Stomach (tissue), 8 donors: ENCODE measurements at regions not wholly inside any gene's neighbourhood (a gene's known extent, or its start where the extent isn't known, plus 50 kb on each side); places are given as distances from the start of the nearest gene placed in this dataset.

Experiments used
- DNase-seq, 2 donors: peaks; one replicate each; pipeline versions ENCODE4 v3.0.0 to v3.0.0-alpha.2; 2013 to 2019
- H3K27ac ChIP-seq, 5 donors: fragments of 200-600 bp in 4 of 5; sonication (generic) in 4 of 5; one replicate each; pipeline ENCODE4 v1.5.1; 2013 to 2019; ENCODE audit warnings: mild to moderate bottlenecking in 1 of 5, moderate library complexity in 1 of 5
- H3K27me3 ChIP-seq, 3 donors: fragments of 200-600 bp; sonication (generic); one replicate each; pipeline ENCODE4 v1.5.1; 2017 to 2019; ENCODE audit warnings: mixed run types in 1 of 3
- H3K36me3 ChIP-seq, 4 donors: fragments of 200-600 bp; sonication (generic); 1 replicate in 3 of 4; 2 replicates in 1 of 4; pipeline ENCODE4 v1.5.1; 2016 to 2019
- H3K4me1 ChIP-seq, 4 donors: fragments of 200-600 bp; sonication (generic); one replicate each; pipeline ENCODE4 v1.5.1; 2016 to 2019
- H3K4me3 ChIP-seq, 4 donors: fragments of 200-600 bp; sonication (generic) in 3 of 4; one replicate each; pipeline ENCODE4 v1.5.1; 2016 to 2019; ENCODE audit warnings: mild to moderate bottlenecking in 1 of 4
- H3K9me3 ChIP-seq, 4 donors: fragments of 200-600 bp; sonication (generic); one replicate each; pipeline ENCODE4 v1.5.1; 2016 to 2019
- CTCF ChIP-seq, 7 experiments: fragments of 450-650 bp in 4 of 7; fragments of 200-600 bp in 3 of 7; sonication (generic) in 3 of 7; IDR thresholded peaks; one replicate each; pipeline ENCODE4 v1.5.1; 2016 to 2019; ENCODE audit warnings: antibody characterized with exemption in 7 of 7, control low read depth in 2 of 7, mild to moderate bottlenecking in 1 of 7
- EP300 ChIP-seq: sonication (generic); formaldehyde crosslinking; IDR thresholded peaks from one replicate; pipeline ENCODE4 v1.6.1; 2017; ENCODE audit warnings: antibody characterized with exemption
- POLR2A ChIP-seq, 4 donors: fragments of 450-650 bp; IDR thresholded peaks; one replicate each; pipeline ENCODE4 v1.6.1; 2016; ENCODE audit warnings: antibody characterized with exemption in 4 of 4, control low read depth in 2 of 4, mild to moderate bottlenecking in 1 of 4, moderate library complexity in 1 of 4
- POLR2AphosphoS5 ChIP-seq, 3 donors: sonication (generic); formaldehyde crosslinking; IDR thresholded peaks; one replicate each; pipeline ENCODE4 v1.6.1; 2016; ENCODE audit warnings: antibody characterized with exemption in 3 of 3
- whole genome bisulfite sequencing, 5 donors: extraction: QIAGEN DNeasy Blood & Tissue Kit in 3 of 5; methylation state at CpG; one replicate each; pipeline versions ENCODE4 v1.1.5 to v1.1.7; 2013 to 2018; 5-methylcytosine and 5-hydroxymethylcytosine counted together
- intact Hi-C: fragments of 100-400 bp; cut with DNase I; formaldehyde crosslinking; loops from one replicate; pipeline ENCODE4 v1.15.1; 2023; ENCODE audit warnings: low total_unique reads
- donor health status: healthy with polysubstance abuse.
- donor health status: Bipolar disorder and iron deficiency.
- donor health status: healthy.

- no peaks in the 10 kb centered on the region for H3K36me3 ChIP-seq
- no peak overlapping the region for H3K27ac ChIP-seq
- 60 to 78% (median 68%) methylated on average over 3 of the region's 3 CpGs for WGBS, 5 donors
- TF ChIP-seq POLR2AphosphoS5 (IDR thresholded peaks at IDR 0.05) (no peak), CTCF (IDR thresholded peaks at IDR 0.05) (no peak), EP300 (no peak), POLR2A (IDR thresholded peaks at IDR 0.05) (no peak)
- H3K27me3 ChIP-seq = peaks cover 0 to 31% (median 0%) of the 10 kb centered on the region in 3 donors
- no peaks in the 10 kb centered on the region for H3K4me1 ChIP-seq
- no peak for DNase-seq
- no peak overlapping the region for H3K4me3 ChIP-seq
- H3K9me3 ChIP-seq = peaks cover 0 to 16% (median 14%) of the 10 kb centered on the region in 4 donors
- intact Hi-C loops = no loop called here
Measured at GRCh38 chr19:30276883-30277280, 95.3 kb upstream of the ZNF536 start.

GRCh38 chr19:30277941-30278881 is 94.0 kb upstream of the ZNF536 start:
- no peak for DNase-seq
- 77 to 86% (median 81%) methylated on average over 15 to 16 of the region's 16 CpGs for WGBS, 5 donors
- Histone ChIP-seq H3K4me3 (no peak overlapping the region), H3K27me3 (peaks cover 0 to 31% (median 0%) of the 10 kb centered on the region in 3 donors), H3K9me3 (peaks cover 0 to 5% (median 5%) of the 10 kb centered on the region in 4 donors), H3K36me3 (no peaks in the 10 kb centered on the region), H3K4me1 (no peaks in the 10 kb centered on the region), H3K27ac (no peak overlapping the region)
- TF ChIP-seq EP300 = no peak
- no peak for TF ChIP-seq CTCF (IDR thresholded peaks at IDR 0.05)
- no peak for TF ChIP-seq POLR2AphosphoS5 (IDR thresholded peaks at IDR 0.05)
- no peak for TF ChIP-seq POLR2A (IDR thresholded peaks at IDR 0.05)
- intact Hi-C loops = no loop called here

- Histone ChIP-seq H3K36me3 (no peaks in the 10 kb centered on the region), H3K4me1 (no peaks in the 10 kb centered on the region), H3K9me3 (no peaks in the 10 kb centered on the region), H3K4me3 (no peak overlapping the region), H3K27ac (no peak overlapping the region), H3K27me3 (peaks cover 0 to 31% (median 0%) of the 10 kb centered on the region in 3 donors)
- no peak for TF ChIP-seq POLR2A (IDR thresholded peaks at IDR 0.05)
- TF ChIP-seq POLR2AphosphoS5 (IDR thresholded peaks at IDR 0.05) = no peak
- no peak for TF ChIP-seq CTCF (IDR thresholded peaks at IDR 0.05)
- TF ChIP-seq EP300 = no peak
- 94 to 97% (median 95%) methylated on average over 9 of the region's 9 CpGs for WGBS, 5 donors
- intact Hi-C loops = no loop called here
- DNase-seq = no peak
Measured at GRCh38 chr19:30278882-30279254, 93.3 kb upstream of the ZNF536 start.

GRCh38 chr19:30280018-30280417 is 92.2 kb upstream of the ZNF536 start:
- H3K4me3 ChIP-seq = no peak overlapping the region
- TF ChIP-seq POLR2AphosphoS5 (IDR thresholded peaks at IDR 0.05) (no peak), POLR2A (IDR thresholded peaks at IDR 0.05) (no peak), CTCF (IDR thresholded peaks at IDR 0.05) (no peak), EP300 (no peak)
- H3K9me3 ChIP-seq = no peaks in the 10 kb centered on the region
- no peak for DNase-seq
- H3K27me3 ChIP-seq = peaks cover 0 to 27% (median 0%) of the 10 kb centered on the region in 3 donors
- no peak overlapping the region for H3K27ac ChIP-seq
- H3K4me1 ChIP-seq = no peaks in the 10 kb centered on the region
- WGBS, 5 donors = 78 to 92% (median 88%) methylated on average over 6 of the region's 6 CpGs
- intact Hi-C loops = no loop called here
- no peaks in the 10 kb centered on the region for H3K36me3 ChIP-seq
